SK-N-SH treated with all-trans-retinoic acid at 6 μM for 48 hours (cell line): ENCODE measurements at regions not wholly inside any gene's neighbourhood (a gene's known extent, or its start where the extent isn't known, plus 50 kb on each side); places are given as distances from the start of the nearest gene placed in this dataset.

Source experiments
- CSRNP3 ChIP-seq: fragments of 250-450 bp; sonication (Bioruptor Pico); IDR thresholded peaks from 2 replicates; pipeline ENCODE4 v1.5.1; 2021; ENCODE audit warnings: mild to moderate bottlenecking, moderate library complexity
- ISL1 ChIP-seq: fragments of 250-450 bp; sonication (Bioruptor Pico); IDR thresholded peaks from 2 replicates; pipeline ENCODE4 v2.1.2; 2022; ENCODE audit warnings: mild to moderate bottlenecking, moderate library complexity
- RARB ChIP-seq: fragments of 250-450 bp; sonication (Bioruptor Pico); IDR thresholded peaks from 2 replicates; pipeline ENCODE4 v1.8.0; 2021; ENCODE audit warnings: mild to moderate bottlenecking, moderate library complexity
- TF ChIP-seq, protein P1 (sequence below): fragments of 250-450 bp; sonication (Bioruptor Pico); IDR thresholded peaks from 2 replicates; pipeline ENCODE4 v1.5.0; 2020; ENCODE audit warnings: mild to moderate bottlenecking, moderate library complexity

- TF ChIP-seq CSRNP3 (CRISPR knock-in tag) (no peak), ISL1 (CRISPR knock-in tag) (no peak), RARB (no peak)
- TF ChIP-seq, protein P1, sequence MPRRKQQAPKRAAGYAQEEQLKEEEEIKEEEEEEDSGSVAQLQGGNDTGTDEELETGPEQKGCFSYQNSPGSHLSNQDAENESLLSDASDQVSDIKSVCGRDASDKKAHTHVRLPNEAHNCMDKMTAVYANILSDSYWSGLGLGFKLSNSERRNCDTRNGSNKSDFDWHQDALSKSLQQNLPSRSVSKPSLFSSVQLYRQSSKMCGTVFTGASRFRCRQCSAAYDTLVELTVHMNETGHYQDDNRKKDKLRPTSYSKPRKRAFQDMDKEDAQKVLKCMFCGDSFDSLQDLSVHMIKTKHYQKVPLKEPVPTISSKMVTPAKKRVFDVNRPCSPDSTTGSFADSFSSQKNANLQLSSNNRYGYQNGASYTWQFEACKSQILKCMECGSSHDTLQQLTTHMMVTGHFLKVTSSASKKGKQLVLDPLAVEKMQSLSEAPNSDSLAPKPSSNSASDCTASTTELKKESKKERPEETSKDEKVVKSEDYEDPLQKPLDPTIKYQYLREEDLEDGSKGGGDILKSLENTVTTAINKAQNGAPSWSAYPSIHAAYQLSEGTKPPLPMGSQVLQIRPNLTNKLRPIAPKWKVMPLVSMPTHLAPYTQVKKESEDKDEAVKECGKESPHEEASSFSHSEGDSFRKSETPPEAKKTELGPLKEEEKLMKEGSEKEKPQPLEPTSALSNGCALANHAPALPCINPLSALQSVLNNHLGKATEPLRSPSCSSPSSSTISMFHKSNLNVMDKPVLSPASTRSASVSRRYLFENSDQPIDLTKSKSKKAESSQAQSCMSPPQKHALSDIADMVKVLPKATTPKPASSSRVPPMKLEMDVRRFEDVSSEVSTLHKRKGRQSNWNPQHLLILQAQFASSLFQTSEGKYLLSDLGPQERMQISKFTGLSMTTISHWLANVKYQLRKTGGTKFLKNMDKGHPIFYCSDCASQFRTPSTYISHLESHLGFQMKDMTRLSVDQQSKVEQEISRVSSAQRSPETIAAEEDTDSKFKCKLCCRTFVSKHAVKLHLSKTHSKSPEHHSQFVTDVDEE (CRISPR knock-in tag), result no peak
Observed at GRCh38 chr13:31864307-31864706, 125.0 kb downstream of the RXFP2 start.
